Pancreas (tissue), 10 donors: ENCODE measurements at regions not wholly inside any gene's neighbourhood (a gene's known extent, or its start where the extent isn't known, plus 50 kb on each side); places are given as distances from the start of the nearest gene placed in this dataset.

Experiments used
- ATAC-seq, 4 donors: fragments of 200-7000 bp; cut with Tn5 transposase; one replicate each; pipeline versions ENCODE4 v1.8.0 to v1.9.1; 2020; ENCODE audit warnings: mild to moderate bottlenecking in 4 of 4, moderate library complexity in 4 of 4
- DNase-seq, 6 donors: peaks; one replicate each; pipeline ENCODE4 v3.0.0-alpha.2; 2020
- FAIRE-seq: peaks from 2 replicates; lab custom pipeline; 2012; peaks lifted over from hg19 to GRCh38; lab: Jason Lieb, UNC
- H3K27ac ChIP-seq, 4 donors: fragments of 200-600 bp; sonication (generic); 1 replicate in 3 of 4; 2 replicates in 1 of 4; pipeline versions ENCODE4 v1.5.0 to v1.8.0; 2020
- H3K27me3 ChIP-seq, 4 donors: fragments of 200-600 bp; one replicate each; pipeline ENCODE4 v1.8.0; 2021
- H3K36me3 ChIP-seq, 3 donors: fragments of 200-600 bp; sonication (generic) in 1 of 3; one replicate each; pipeline versions ENCODE4 v1.5.0 to v1.8.0; 2020 to 2021
- H3K4me1 ChIP-seq, 3 donors: fragments of 200-600 bp; one replicate each; pipeline ENCODE4 v1.8.0; 2021
- H3K4me3 ChIP-seq, 4 donors: fragments of 200-600 bp; sonication (generic) in 2 of 4; one replicate each; pipeline versions ENCODE4 v1.5.0 to v1.8.0; 2020 to 2021
- H3K9me3 ChIP-seq, 4 donors: fragments of 200-600 bp; one replicate each; pipeline ENCODE4 v1.8.0; 2021
- WGBS, 2 donors: extraction: QIAGEN DNeasy Blood & Tissue Kit; methylation state at CpG; one replicate each; pipeline ENCODE4 v1.1.7; 2013; 5-methylcytosine and 5-hydroxymethylcytosine counted together
- intact Hi-C, 3 donors: fragments of 100-400 bp; cut with DNase I; formaldehyde crosslinking; loops; one replicate each; pipeline versions ENCODE4 v1.11.1 to v1.14.2; 2022
- TF ChIP-seq, protein P1 (sequence below), 4 donors: fragments of 200-600 bp; sonication (generic) in 3 of 4; IDR thresholded peaks; one replicate each; pipeline versions ENCODE4 v1.5.0 to v1.8.0; 2021; ENCODE audit warnings: antibody characterized with exemption in 4 of 4
- donor health status: healthy with polysubstance abuse.
- donor health status: DM: no; HTN: no; CAD: no; lungs with moderate emphysema.
- donor health status: DM: no; HTN: no; CAD: no.
- donor health status: control.
- donor health status: control.
- donor health status: Bipolar disorder and iron deficiency.
- donor health status: DM: yes; HTN: yes; CAD: no.
- donor health status: DM: no; HTN: no; CAD: no.
- donor health status: DM: no; HTN: no; CAD: no.
- donor health status: DM: yes; HTN: yes; CAD: no.

DNA sequence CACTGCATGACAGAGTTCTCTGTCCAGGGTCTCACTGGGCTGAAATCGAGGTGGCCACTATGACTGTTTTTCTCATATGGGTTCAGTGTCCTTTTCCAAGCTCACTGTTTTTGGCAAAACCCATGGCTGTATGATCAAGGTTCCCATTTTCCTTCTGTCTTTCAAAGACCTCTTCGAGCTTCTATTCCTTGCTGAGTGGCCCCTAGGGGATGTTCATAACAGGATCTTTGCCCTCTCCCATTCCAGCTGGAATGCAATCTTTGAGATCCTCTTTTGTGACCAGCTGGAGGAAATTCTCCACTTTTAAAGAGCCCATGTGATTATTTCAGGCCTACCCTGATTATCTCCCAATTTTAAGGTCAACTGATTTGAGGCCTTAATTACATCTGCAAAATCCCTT is 572.5 kb upstream of the SLC10A2 start:
- 42 to 43% methylated on average over 2 of the region's 2 CpGs for WGBS, 2 donors
- TF ChIP-seq, protein P1, sequence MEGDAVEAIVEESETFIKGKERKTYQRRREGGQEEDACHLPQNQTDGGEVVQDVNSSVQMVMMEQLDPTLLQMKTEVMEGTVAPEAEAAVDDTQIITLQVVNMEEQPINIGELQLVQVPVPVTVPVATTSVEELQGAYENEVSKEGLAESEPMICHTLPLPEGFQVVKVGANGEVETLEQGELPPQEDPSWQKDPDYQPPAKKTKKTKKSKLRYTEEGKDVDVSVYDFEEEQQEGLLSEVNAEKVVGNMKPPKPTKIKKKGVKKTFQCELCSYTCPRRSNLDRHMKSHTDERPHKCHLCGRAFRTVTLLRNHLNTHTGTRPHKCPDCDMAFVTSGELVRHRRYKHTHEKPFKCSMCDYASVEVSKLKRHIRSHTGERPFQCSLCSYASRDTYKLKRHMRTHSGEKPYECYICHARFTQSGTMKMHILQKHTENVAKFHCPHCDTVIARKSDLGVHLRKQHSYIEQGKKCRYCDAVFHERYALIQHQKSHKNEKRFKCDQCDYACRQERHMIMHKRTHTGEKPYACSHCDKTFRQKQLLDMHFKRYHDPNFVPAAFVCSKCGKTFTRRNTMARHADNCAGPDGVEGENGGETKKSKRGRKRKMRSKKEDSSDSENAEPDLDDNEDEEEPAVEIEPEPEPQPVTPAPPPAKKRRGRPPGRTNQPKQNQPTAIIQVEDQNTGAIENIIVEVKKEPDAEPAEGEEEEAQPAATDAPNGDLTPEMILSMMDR (IDR thresholded peaks at IDR 0.05) = no peak
- H3K27me3 ChIP-seq = no peaks in the 10 kb centered on the region
- H3K36me3 ChIP-seq = no peaks in the 10 kb centered on the region
- FAIRE-seq (no peak), DNase-seq (no peak), ATAC-seq (no peak)
- H3K4me1 ChIP-seq = no peaks in the 10 kb centered on the region
- H3K27ac ChIP-seq = no peak overlapping the region
- H3K4me3 ChIP-seq = no peak overlapping the region
- intact Hi-C loops = no loop called here
- no peaks in the 10 kb centered on the region for H3K9me3 ChIP-seq

DNA sequence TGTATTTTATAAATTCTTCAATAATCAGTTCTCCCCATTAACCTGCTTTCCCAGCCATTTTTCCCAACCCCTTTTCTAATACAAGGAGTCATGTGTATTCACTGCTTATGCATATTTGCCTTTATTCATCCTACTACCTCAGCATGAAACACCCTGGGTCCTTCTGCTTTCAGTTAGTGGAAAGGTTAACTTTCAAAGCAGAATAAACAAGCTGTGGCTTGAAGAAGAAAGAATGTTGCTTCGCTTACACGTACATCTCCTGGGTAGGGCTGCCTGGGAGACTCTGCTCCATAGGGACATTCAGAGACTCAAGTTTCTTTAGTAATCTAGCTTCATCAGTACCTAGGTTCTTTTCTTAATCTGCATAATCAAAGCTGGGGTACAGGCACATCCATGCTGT is 567.8 kb upstream of the SLC10A2 start:
- no peak overlapping the region for H3K4me3 ChIP-seq
- DNase-seq = no peak
- H3K27me3 ChIP-seq = no peaks in the 10 kb centered on the region
- no peaks in the 10 kb centered on the region for H3K36me3 ChIP-seq
- WGBS, 2 donors = 32 to 53% methylated on average over 2 of the region's 2 CpGs
- no peak for ATAC-seq
- no peaks in the 10 kb centered on the region for H3K9me3 ChIP-seq
- H3K27ac ChIP-seq = no peak overlapping the region
- no peaks in the 10 kb centered on the region for H3K4me1 ChIP-seq
- FAIRE-seq = no peak
- intact Hi-C loops = no loop called here
- TF ChIP-seq, protein P1 (IDR thresholded peaks at IDR 0.05) = no peak

DNA sequence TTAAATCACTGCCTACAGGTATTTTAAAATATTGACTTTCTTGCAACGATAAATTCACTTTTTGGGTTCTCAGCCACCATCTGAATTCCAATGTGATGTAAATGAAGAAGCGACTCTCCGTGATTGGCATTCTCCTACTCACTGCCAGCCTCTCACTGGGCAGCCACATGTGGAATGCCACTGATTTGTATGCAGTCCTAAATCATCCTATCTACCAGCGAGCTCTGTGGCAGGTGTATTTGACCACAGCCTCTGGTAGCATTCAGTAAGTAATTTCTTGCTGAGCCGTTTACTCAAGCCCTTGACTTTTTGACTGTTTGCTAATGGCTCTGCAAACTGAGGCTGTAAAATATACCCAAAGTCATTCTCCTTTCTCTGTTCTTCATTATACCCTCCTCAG is 559.0 kb upstream of the SLC10A2 start:
- no peaks in the 10 kb centered on the region for H3K4me1 ChIP-seq
- no peak for ATAC-seq
- no peaks in the 10 kb centered on the region for H3K36me3 ChIP-seq
- no peak overlapping the region for H3K27ac ChIP-seq
- TF ChIP-seq, protein P1 (IDR thresholded peaks at IDR 0.05) = no peak
- H3K27me3 ChIP-seq = no peaks in the 10 kb centered on the region
- 49 to 53% methylated on average over 5 of the region's 5 CpGs for WGBS, 2 donors
- no peak for FAIRE-seq
- H3K9me3 ChIP-seq = no peaks in the 10 kb centered on the region
- DNase-seq = no peak
- no peak overlapping the region for H3K4me3 ChIP-seq
- intact Hi-C loops = no loop called here

DNA sequence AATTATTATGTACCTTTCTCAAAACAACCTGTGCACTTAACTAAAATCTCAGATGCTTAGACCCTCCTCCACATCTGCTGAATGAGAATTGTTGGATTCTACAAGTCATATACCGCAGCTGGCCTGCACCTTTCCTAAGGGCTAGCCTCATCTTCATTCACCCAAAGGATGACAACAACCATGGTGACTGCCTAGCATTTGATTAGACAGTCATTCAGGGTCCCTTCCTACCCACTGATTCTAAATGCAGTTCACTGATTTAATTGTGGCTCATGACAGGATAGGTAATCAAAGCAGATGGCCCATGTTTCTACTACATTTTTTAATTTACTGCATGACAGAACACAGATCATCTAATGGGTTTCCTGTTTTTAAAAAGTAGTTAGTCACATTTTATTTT is 551.9 kb upstream of the SLC10A2 start:
- no peaks in the 10 kb centered on the region for H3K36me3 ChIP-seq
- TF ChIP-seq, protein P1 (IDR thresholded peaks at IDR 0.05) = no peak
- DNase-seq = no peak
- ATAC-seq = no peak
- intact Hi-C loops = no loop called here
- no peaks in the 10 kb centered on the region for H3K27me3 ChIP-seq
- H3K9me3 ChIP-seq = no peaks in the 10 kb centered on the region
- no peaks in the 10 kb centered on the region for H3K4me1 ChIP-seq
- FAIRE-seq = no peak
- 75 to 93% methylated on average over 1 of the region's 1 CpG for WGBS, 2 donors
- no peak overlapping the region for H3K4me3 ChIP-seq
- H3K27ac ChIP-seq = no peak overlapping the region

DNA sequence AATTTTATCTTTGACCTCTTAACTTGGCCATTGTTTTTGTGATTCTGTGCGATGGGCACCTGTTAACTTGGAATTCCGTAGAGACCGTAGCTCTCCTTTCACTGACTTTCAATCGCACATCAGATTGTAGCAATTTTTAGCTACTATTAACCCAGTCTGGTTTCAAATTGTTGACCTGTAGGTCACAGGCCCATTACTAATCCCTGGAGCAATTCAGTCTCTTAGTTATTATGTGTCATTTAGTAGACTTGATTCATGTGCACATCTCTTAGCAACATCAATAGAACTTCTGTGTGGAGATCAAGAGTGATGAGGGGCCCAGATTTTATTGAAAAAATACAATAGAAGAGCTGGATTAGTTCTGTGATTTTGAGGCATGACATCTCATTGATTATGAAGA is 549.6 kb upstream of the SLC10A2 start:
- FAIRE-seq (no peak), ATAC-seq (no peak), DNase-seq (no peak)
- no peaks in the 10 kb centered on the region for H3K27me3 ChIP-seq
- H3K4me3 ChIP-seq = no peak overlapping the region
- H3K4me1 ChIP-seq = no peaks in the 10 kb centered on the region
- WGBS, 2 donors = 63 to 75% methylated on average over 4 of the region's 4 CpGs
- intact Hi-C loops = no loop called here
- H3K9me3 ChIP-seq = no peaks in the 10 kb centered on the region
- no peak overlapping the region for H3K27ac ChIP-seq
- TF ChIP-seq, protein P1 (IDR thresholded peaks at IDR 0.05) = no peak
- H3K36me3 ChIP-seq = no peaks in the 10 kb centered on the region
